ENCODE measurements at regions not wholly inside any gene's neighbourhood (a gene's known extent, or its start where the extent isn't known, plus 50 kb on each side); places are given as distances from the start of the nearest gene placed in this dataset.

DNA sequence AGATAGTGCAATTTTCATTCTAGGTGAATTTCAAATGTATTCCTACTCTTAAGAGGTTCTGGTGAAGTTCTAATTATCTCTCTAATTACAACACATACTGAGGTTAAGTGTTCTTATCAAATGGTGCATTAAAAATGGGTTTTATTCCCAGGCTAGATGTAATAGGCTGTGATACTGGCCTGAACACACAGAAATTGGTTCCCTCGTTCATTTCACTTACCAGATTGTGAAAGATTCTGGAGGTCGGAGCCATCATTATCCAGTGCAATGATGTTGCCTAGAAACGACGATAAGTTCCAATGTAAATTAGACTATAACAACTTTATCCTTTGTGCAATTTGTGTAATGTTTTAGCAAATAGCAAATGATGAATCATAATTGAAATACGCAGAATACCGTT, 172.6 kb upstream of the SOX4 start:
- TF ChIP-seq, protein P1, sequence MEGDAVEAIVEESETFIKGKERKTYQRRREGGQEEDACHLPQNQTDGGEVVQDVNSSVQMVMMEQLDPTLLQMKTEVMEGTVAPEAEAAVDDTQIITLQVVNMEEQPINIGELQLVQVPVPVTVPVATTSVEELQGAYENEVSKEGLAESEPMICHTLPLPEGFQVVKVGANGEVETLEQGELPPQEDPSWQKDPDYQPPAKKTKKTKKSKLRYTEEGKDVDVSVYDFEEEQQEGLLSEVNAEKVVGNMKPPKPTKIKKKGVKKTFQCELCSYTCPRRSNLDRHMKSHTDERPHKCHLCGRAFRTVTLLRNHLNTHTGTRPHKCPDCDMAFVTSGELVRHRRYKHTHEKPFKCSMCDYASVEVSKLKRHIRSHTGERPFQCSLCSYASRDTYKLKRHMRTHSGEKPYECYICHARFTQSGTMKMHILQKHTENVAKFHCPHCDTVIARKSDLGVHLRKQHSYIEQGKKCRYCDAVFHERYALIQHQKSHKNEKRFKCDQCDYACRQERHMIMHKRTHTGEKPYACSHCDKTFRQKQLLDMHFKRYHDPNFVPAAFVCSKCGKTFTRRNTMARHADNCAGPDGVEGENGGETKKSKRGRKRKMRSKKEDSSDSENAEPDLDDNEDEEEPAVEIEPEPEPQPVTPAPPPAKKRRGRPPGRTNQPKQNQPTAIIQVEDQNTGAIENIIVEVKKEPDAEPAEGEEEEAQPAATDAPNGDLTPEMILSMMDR (IDR thresholded peaks at IDR 0.05; ENCODE audit: low read length) = no peak
- TF ChIP-seq EZH2 (IDR thresholded peaks at IDR 0.05; ENCODE audit: borderline replicate concordance, low read length) = no peak

All from OCI-LY1 (cell line).